ENCODE measurements at regions not wholly inside any gene's neighbourhood (a gene's known extent, or its start where the extent isn't known, plus 50 kb on each side); places are given as distances from the start of the nearest gene placed in this dataset.

DNA sequence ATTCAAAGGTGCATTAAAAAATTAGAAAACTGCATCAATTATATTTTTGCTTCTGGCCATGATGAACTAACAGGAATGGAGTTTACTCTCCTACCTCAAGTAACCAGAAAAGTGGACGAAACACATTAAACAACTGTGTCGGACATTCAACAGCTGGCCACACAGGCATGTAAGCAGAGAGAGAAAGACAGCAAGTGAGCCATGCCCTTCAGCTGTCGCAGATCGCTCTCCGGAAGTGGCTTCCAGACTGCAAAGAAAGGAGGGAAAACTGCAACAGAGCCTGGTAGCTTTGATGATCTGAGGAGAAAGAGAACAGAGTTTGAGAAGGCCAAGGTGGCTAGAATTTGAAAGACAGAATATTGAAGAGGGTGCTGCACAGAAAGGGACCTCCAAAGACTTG lies 557.2 kb downstream of the MATN1 start:
- TF ChIP-seq, protein P1, sequence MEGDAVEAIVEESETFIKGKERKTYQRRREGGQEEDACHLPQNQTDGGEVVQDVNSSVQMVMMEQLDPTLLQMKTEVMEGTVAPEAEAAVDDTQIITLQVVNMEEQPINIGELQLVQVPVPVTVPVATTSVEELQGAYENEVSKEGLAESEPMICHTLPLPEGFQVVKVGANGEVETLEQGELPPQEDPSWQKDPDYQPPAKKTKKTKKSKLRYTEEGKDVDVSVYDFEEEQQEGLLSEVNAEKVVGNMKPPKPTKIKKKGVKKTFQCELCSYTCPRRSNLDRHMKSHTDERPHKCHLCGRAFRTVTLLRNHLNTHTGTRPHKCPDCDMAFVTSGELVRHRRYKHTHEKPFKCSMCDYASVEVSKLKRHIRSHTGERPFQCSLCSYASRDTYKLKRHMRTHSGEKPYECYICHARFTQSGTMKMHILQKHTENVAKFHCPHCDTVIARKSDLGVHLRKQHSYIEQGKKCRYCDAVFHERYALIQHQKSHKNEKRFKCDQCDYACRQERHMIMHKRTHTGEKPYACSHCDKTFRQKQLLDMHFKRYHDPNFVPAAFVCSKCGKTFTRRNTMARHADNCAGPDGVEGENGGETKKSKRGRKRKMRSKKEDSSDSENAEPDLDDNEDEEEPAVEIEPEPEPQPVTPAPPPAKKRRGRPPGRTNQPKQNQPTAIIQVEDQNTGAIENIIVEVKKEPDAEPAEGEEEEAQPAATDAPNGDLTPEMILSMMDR (IDR thresholded peaks at IDR 0.05), result no peak
- no peak for TF ChIP-seq POLR2A (IDR thresholded peaks at IDR 0.05)
- no peak for TF ChIP-seq POLR2AphosphoS5 (IDR thresholded peaks at IDR 0.05)

Data from upper lobe of left lung (tissue), 4 donors.